ENCODE measurements at regions not wholly inside any gene's neighbourhood (a gene's known extent, or its start where the extent isn't known, plus 50 kb on each side); places are given as distances from the start of the nearest gene placed in this dataset.
"Not testable (repeated sequence)": the region's sequence is repeated elsewhere in the genome, so short reads cannot be mapped to it uniquely, and the experiment has no call there.

GRCh38 chr11:69572861-69573260 lies 68.1 kb upstream of the CCND1 start:
- no peak for DNase-seq

- DNase-seq = no peak
Observed at GRCh38 chr11:69573761-69574607, 67.0 kb upstream of the CCND1 start.

GRCh38 chr11:69574608-69575255 lies 66.2 kb upstream of the CCND1 start:
- DNase-seq = no peak

GRCh38 chr11:69575296-69576068 lies 65.5 kb upstream of the CCND1 start:
- DNase-seq = no peak

GRCh38 chr11:69576069-69576782 lies 64.7 kb upstream of the CCND1 start:
- no peak for DNase-seq

GRCh38 chr11:69578167-69578566 lies 62.8 kb upstream of the CCND1 start:
- DNase-seq = no peak

- no peak for DNase-seq
Observed at GRCh38 chr11:69580529-69580928, 60.4 kb upstream of the CCND1 start.

GRCh38 chr11:69582756-69583467 lies 58.0 kb upstream of the CCND1 start:
- DNase-seq = no peak

GRCh38 chr11:69584160-69584559 lies 56.8 kb upstream of the CCND1 start:
- DNase-seq = no peak

- no peak for DNase-seq
Observed at GRCh38 chr11:69585385-69585784, 55.6 kb upstream of the CCND1 start.

GRCh38 chr11:69587454-69588090 lies 53.4 kb upstream of the CCND1 start:
- DNase-seq = no peak

- no peak for DNase-seq
Observed at GRCh38 chr11:69588270-69588669, 52.7 kb upstream of the CCND1 start.

- DNase-seq = not testable (repeated sequence)
Observed at GRCh38 chr11:69590088-69590487, 50.9 kb upstream of the CCND1 start.

Measured in T-helper 1 cell (primary cell).